ENCODE measurements at regions not wholly inside any gene's neighbourhood (a gene's known extent, or its start where the extent isn't known, plus 50 kb on each side); places are given as distances from the start of the nearest gene placed in this dataset.

DNA sequence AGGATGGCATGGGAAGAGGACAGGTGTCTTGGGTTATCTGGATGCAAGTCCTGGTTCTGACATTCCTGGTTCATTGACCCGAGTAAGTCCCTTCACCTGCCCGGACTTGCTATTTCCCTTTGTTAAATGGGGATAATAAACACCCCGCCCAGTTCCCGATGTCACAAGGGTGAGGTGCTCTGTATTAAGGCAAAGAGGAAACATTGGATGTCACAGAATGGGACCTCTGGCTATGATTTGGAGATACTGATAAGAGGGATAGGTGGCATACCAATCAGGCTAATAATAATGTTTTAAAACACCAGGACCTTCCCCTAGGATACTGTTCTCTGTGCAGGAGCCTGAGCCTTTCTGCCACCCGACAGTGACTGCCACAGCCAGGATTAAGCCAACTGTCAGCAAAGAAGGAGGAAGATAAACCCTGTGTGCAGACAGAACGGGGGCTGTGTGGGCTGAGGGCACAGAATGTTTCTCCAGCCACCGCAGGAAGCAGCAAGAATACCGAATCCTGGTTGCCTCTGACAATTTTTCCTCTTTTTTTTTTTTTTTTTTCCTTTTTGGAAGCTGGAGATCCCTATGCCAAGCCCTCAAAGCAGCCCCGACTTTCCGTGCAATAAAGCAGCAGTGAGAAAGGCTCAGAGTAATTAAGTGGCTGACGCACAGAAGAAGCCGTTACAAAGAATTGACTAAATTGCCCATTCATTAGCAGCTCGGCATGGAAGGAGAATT lies 336.6 kb downstream of the SMAD2 start:
- H2AK9ac ChIP-seq (replicated peaks; ENCODE audit: low read depth, low read length, poor library complexity), result no peak overlapping the region
- no peak overlapping the region for H3K4ac ChIP-seq (ENCODE audit: low read depth, low read length)
- dilution Hi-C loops (cut with HindIII; ENCODE audit: low sequenced_read_pairs, unreplicated experiment), result no loop called here
- H4K91ac ChIP-seq (ENCODE audit: insufficient read depth, low read depth, low read length), result no peak overlapping the region
- no peak overlapping the region for H3K14ac ChIP-seq (replicated peaks; ENCODE audit: low read depth, low read length)
- H2BK120ac ChIP-seq (ENCODE audit: low read depth, low read length), result no peak overlapping the region
- H4K8ac ChIP-seq (ENCODE audit: low read depth in 2 of 2, low read length in 2 of 2), result no peak overlapping the region
- 70% methylated on average over 2 of the region's 13 CpGs; no CpG with 5 or more reads in 1 of the 2 experiments for WGBS, 2 experiments (ENCODE audit: extremely low coverage in 2 of 2, insufficient read length in 1 of 2)
- no peak overlapping the region for H2BK15ac ChIP-seq (ENCODE audit: low read depth, low read length)
- no peak overlapping the region for H3K4me3 ChIP-seq (ENCODE audit: insufficient read depth, low read depth, low read length)
- no peaks in the 10 kb centered on the region for H4K20me1 ChIP-seq (ENCODE audit: insufficient read depth, low read length)
- intact Hi-C loops (cut with micrococcal nuclease), result no loop called here
- H3K9me3 ChIP-seq (ENCODE audit: control insufficient read depth, insufficient read depth, low read length), result peaks cover 2% of the 10 kb centered on the region; the same call in 1 of the 2 replicates
- ChIA-PET POLR2A (ENCODE audit: unreplicated experiment) (no interaction called here), CTCF (no interaction called here)
- no peaks in the 10 kb centered on the region for H3K9me1 ChIP-seq (ENCODE audit: insufficient read depth, low read length)
- no peaks in the 10 kb centered on the region for H3K4me1 ChIP-seq (ENCODE audit: control insufficient read depth, insufficient read depth, low read length)
- H3K56ac ChIP-seq (ENCODE audit: extremely low read depth, insufficient read depth, low read length), result no peak overlapping the region
- in situ Hi-C loops (cut with MboI; ENCODE audit: low sequenced_read_pairs), result no loop called here
- H3K36me3 ChIP-seq (ENCODE audit: control insufficient read depth, insufficient read depth, low read length), result no peaks in the 10 kb centered on the region
- H3K79me1 ChIP-seq (ENCODE audit: low read depth in 1 of 2, low read length in 2 of 2), result no peaks in the 10 kb centered on the region
- no peak overlapping the region for H3K9ac ChIP-seq (ENCODE audit: low read depth, low read length)
- H2AFZ ChIP-seq (replicated peaks; ENCODE audit: low read length, poor library complexity), result no peak overlapping the region
- H4K5ac ChIP-seq (ENCODE audit: low read depth, low read length), result no peak overlapping the region
- H2AK5ac ChIP-seq (ENCODE audit: low read depth, low read length), result no peak overlapping the region
- DNase-seq (no peak), ATAC-seq (ENCODE audit: low read depth) (no peak)
- no peak for TF ChIP-seq POLR2A (IDR thresholded peaks at IDR 0.05; ENCODE audit: low read depth, low read length)
- no peak for TF ChIP-seq MAFK (IDR thresholded peaks at IDR 0.05; ENCODE audit: low read depth, low read length)
- no peak for TF ChIP-seq MAZ (IDR thresholded peaks at IDR 0.05; ENCODE audit: borderline replicate concordance, low read depth, low read length)
- no peak for TF ChIP-seq CHD1 (IDR thresholded peaks at IDR 0.05; ENCODE audit: low read depth, low read length)
- TF ChIP-seq, protein P1, sequence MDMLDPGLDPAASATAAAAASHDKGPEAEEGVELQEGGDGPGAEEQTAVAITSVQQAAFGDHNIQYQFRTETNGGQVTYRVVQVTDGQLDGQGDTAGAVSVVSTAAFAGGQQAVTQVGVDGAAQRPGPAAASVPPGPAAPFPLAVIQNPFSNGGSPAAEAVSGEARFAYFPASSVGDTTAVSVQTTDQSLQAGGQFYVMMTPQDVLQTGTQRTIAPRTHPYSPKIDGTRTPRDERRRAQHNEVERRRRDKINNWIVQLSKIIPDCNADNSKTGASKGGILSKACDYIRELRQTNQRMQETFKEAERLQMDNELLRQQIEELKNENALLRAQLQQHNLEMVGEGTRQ (IDR thresholded peaks at IDR 0.05; ENCODE audit: low read depth, low read length), result no peak
- no peak for TF ChIP-seq CEBPB (IDR thresholded peaks at IDR 0.05; ENCODE audit: low read depth, low read length)
- TF ChIP-seq MXI1 (IDR thresholded peaks at IDR 0.05; ENCODE audit: borderline replicate concordance, low read depth, low read length), result no peak
- no TSS peak for BruUV-seq (replicated peaks)
- H3K23ac ChIP-seq (ENCODE audit: low read depth, low read length), result no peak overlapping the region
- no peak overlapping the region for H3K27ac ChIP-seq (ENCODE audit: insufficient read depth, low read length)
- H2BK20ac ChIP-seq (ENCODE audit: low read depth, low read length), result no peak overlapping the region
- H2BK5ac ChIP-seq (ENCODE audit: low read depth, low read length, poor library complexity, severe bottlenecking), result no peak overlapping the region
- H3K27me3 ChIP-seq (ENCODE audit: control insufficient read depth, insufficient read depth, low read length), result no peaks in the 10 kb centered on the region
- no peak overlapping the region for H3K18ac ChIP-seq (ENCODE audit: low read depth, low read length)
- no peak overlapping the region for H3K4me2 ChIP-seq (ENCODE audit: low read depth, low read length)
